HEK293T (cell line): ENCODE measurements at regions not wholly inside any gene's neighbourhood (a gene's known extent, or its start where the extent isn't known, plus 50 kb on each side); places are given as distances from the start of the nearest gene placed in this dataset.

Experiments used
- ARNT ChIP-seq: fragments of 450-650 bp; IDR thresholded peaks from 2 replicates; pipeline ENCODE4 v1.6.1; 2017; ENCODE audit warnings: mild to moderate bottlenecking
- BHLHE40 ChIP-seq: fragments of 450-650 bp; IDR thresholded peaks from 2 replicates; pipeline ENCODE4 v1.6.1; 2016; ENCODE audit warnings: mild to moderate bottlenecking, moderate library complexity, borderline replicate concordance
- ELF4 ChIP-seq: fragments of 450-650 bp; IDR thresholded peaks from 2 replicates; pipeline ENCODE4 v1.6.1; 2017; ENCODE audit warnings: antibody characterized with exemption
- FOXA1 ChIP-seq: fragments of 450-650 bp; IDR thresholded peaks from 2 replicates; pipeline ENCODE4 v1.6.1; 2016; ENCODE audit warnings: mild to moderate bottlenecking
- FOXM1 ChIP-seq: fragments of 450-650 bp; IDR thresholded peaks from 2 replicates; pipeline ENCODE4 v1.6.1; 2017; ENCODE audit warnings: mild to moderate bottlenecking, borderline replicate concordance
- HDGF ChIP-seq: fragments of 450-650 bp; IDR thresholded peaks from 2 replicates; pipeline ENCODE4 v1.6.1; 2017; ENCODE audit warnings: antibody characterized with exemption, borderline replicate concordance
- L3MBTL2 ChIP-seq: fragments of 450-650 bp; conservative IDR thresholded peaks from 2 replicates; pipeline ENCODE4 v1.6.1; 2016; ENCODE audit warnings: mild to moderate bottlenecking
- LEF1 ChIP-seq: fragments of 450-650 bp; IDR thresholded peaks from 2 replicates; pipeline ENCODE4 v1.6.1; 2017; ENCODE audit warnings: mild to moderate bottlenecking, borderline replicate concordance
- NFRKB ChIP-seq: fragments of 450-650 bp; IDR thresholded peaks from 2 replicates; pipeline ENCODE4 v1.6.1; 2016; ENCODE audit warnings: mild to moderate bottlenecking, moderate library complexity
- SP1 ChIP-seq: fragments of 450-650 bp; IDR thresholded peaks from 2 replicates; pipeline ENCODE4 v1.6.1; 2017
- SUZ12 ChIP-seq: fragments of 450-650 bp; IDR thresholded peaks from 2 replicates; pipeline ENCODE4 v1.6.1; 2016; ENCODE audit warnings: mild to moderate bottlenecking
- TARDBP ChIP-seq: fragments of 450-650 bp; IDR thresholded peaks from 2 replicates; pipeline ENCODE4 v1.6.1; 2016
- TF ChIP-seq, protein P1 (sequence below): fragments of 450-650 bp; IDR thresholded peaks from 2 replicates; pipeline ENCODE4 v1.6.1; 2016

DNA sequence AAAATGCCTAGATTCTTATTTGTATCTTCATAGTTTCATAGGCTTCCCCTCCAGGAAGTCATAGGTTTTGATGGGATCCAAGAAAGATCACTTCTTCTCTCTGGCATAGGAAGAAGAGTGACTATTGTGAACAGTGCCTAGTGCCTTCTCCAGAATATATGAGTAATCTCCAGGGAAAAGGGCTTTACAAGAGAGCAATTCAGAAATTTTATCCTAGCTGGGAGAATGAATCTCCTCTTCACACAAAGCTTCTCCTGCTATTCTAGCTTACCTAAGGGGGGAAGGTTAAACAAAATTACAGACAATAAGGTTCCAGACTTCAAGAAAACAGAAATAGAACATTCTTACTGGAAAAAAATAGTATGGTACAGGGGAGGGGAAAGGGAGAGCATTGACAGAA, 1193.3 kb upstream of the CDH6 start:
- no peak for TF ChIP-seq SP1
- no peak for TF ChIP-seq SUZ12
- TF ChIP-seq BHLHE40: no peak
- no peak for TF ChIP-seq ELF4
- no peak for TF ChIP-seq TARDBP
- TF ChIP-seq HDGF: no peak
- no peak for TF ChIP-seq ARNT
- TF ChIP-seq FOXA1: no peak
- no peak for TF ChIP-seq NFRKB
- TF ChIP-seq L3MBTL2: no peak
- TF ChIP-seq, protein P1, sequence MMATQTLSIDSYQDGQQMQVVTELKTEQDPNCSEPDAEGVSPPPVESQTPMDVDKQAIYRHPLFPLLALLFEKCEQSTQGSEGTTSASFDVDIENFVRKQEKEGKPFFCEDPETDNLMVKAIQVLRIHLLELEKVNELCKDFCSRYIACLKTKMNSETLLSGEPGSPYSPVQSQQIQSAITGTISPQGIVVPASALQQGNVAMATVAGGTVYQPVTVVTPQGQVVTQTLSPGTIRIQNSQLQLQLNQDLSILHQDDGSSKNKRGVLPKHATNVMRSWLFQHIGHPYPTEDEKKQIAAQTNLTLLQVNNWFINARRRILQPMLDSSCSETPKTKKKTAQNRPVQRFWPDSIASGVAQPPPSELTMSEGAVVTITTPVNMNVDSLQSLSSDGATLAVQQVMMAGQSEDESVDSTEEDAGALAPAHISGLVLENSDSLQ: no peak
- TF ChIP-seq FOXM1: no peak
- no peak for TF ChIP-seq LEF1
